ENCODE measurements at regions not wholly inside any gene's neighbourhood (a gene's known extent, or its start where the extent isn't known, plus 50 kb on each side); places are given as distances from the start of the nearest gene placed in this dataset.

DNA sequence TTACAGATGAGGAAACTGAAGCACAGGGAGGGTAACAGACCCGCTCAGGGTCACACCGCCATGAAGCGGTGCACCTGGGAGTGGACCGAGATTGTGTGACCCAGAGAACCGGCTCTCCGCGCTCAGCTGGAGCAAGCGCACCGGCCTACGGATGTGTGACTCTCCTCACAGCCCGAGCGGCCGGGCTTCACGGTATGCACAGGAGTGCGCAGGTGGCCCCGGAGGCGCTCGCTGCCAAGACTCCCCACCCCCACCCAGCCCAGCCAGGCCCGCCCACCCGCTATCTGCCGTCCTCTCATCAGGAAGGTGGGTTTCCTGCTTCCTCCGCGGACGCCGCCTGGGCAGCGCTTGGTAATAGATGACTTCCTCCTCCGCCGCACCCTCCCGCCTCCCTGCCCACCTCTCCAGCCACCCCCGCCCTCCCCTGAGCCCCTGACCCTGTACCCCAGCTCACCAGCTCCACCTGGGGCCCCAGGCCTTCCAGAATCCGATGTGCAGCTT is 110.7 kb downstream of the NCOR2 start:
- Histone ChIP-seq H2AFZ (ENCODE audit: control insufficient read depth, low read depth, low read length) (no peak overlapping the region), H4K20me1 (ENCODE audit: control insufficient read depth, insufficient read depth) (no peaks in the 10 kb centered on the region), H3K4me1 (ENCODE audit: control insufficient read depth, insufficient read depth, low read length) (peaks cover 55% of the 10 kb centered on the region), H3K27me3 (replicated peaks in 1 of 2; ENCODE audit: control insufficient read depth in 2 of 2, insufficient read depth in 2 of 2, low read length in 1 of 2) (no peaks in the 10 kb centered on the region), H3K36me3 (ENCODE audit: control insufficient read depth in 2 of 2, insufficient read depth in 2 of 2, low read length in 1 of 2) (peaks cover 16 to 24% of the 10 kb centered on the region in 2 experiments; a peak in 3 of 4 replicates), H3K4me2 (ENCODE audit: control insufficient read depth, insufficient read depth) (peak overlapping the region; percentile 86), H3K9ac (ENCODE audit: control insufficient read depth, insufficient read depth, low read length) (peak overlapping the region; percentile 68; the same call in 1 of the 2 replicates), H3K27ac (ENCODE audit: control insufficient read depth, insufficient read depth) (peak overlapping the region; percentile 89), H3K79me2 (ENCODE audit: control insufficient read depth, insufficient read depth, low read length) (peaks cover 47% of the 10 kb centered on the region), H3K4me3 (peak overlapping the region; percentile 69), H3K9me3 (replicated peaks; ENCODE audit: control insufficient read depth, insufficient read depth, low read length) (no peaks in the 10 kb centered on the region)
- 2% methylated on average over 27 of the region's 31 CpGs for WGBS (ENCODE audit: insufficient coverage, insufficient replicate concordance, low lambda C conversion rate, missing lambda C conversion rate)
- intact Hi-C loops (cut with micrococcal nuclease; ENCODE audit: unreplicated experiment), result loop anchor here (5.0 to 10.0 kb wide), 2 partner anchors 111 to 228 kb away; partner anchors contain the start of gene NCOR2
- ChIA-PET POLR2A (interaction anchor here (0.8 to 1.0 kb wide), 2 partner anchors 7 to 9 kb away, joined by 3 to 4 read pairs; no protein-coding TSS in a partner anchor), CTCF (interaction anchor here (1.0 to 1.6 kb wide), 4 partner anchors 9 to 315 kb away, joined by 4 to 5 read pairs (median 4); no protein-coding TSS in a partner anchor), RAD21 (ENCODE audit: unreplicated experiment) (interaction anchor here (0.9 to 2.1 kb wide), 8 partner anchors 9 to 110 kb away, joined by 3 to 12 read pairs (median 4); no protein-coding TSS in a partner anchor), SMC1A (ENCODE audit: uncharacterized antibody, unreplicated experiment) (interaction anchor here (1.0 to 3.2 kb wide), 6 partner anchors 14 to 469 kb away, joined by 3 to 13 read pairs (median 3); no protein-coding TSS in a partner anchor)
- no peak for DNase-seq (ENCODE audit: low read depth, low spot score)
- ATAC-seq, result peak; percentile 36
- in situ Hi-C loops (cut with MboI), result no loop called here
- BruUV-seq (replicated peaks), result no TSS peak
- 0 out of 2 replicates have a peak, but pooled peaks have one; percentile 36 for TF ChIP-seq TCF12 (IDR thresholded peaks at IDR 0.05; ENCODE audit: low read depth, low read length)
- no peak for TF ChIP-seq ZNF384 (IDR thresholded peaks at IDR 0.05; ENCODE audit: borderline replicate concordance, low read depth, low read length)
- TF ChIP-seq, protein P1, sequence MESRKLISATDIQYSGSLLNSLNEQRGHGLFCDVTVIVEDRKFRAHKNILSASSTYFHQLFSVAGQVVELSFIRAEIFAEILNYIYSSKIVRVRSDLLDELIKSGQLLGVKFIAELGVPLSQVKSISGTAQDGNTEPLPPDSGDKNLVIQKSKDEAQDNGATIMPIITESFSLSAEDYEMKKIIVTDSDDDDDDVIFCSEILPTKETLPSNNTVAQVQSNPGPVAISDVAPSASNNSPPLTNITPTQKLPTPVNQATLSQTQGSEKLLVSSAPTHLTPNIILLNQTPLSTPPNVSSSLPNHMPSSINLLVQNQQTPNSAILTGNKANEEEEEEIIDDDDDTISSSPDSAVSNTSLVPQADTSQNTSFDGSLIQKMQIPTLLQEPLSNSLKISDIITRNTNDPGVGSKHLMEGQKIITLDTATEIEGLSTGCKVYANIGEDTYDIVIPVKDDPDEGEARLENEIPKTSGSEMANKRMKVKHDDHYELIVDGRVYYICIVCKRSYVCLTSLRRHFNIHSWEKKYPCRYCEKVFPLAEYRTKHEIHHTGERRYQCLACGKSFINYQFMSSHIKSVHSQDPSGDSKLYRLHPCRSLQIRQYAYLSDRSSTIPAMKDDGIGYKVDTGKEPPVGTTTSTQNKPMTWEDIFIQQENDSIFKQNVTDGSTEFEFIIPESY (IDR thresholded peaks at IDR 0.05), result no peak
- TF ChIP-seq EGR1 (IDR thresholded peaks at IDR 0.05; ENCODE audit: borderline replicate concordance in 1 of 2, low read depth in 2 of 2, low read length in 2 of 2), result peak in 1 of 2 experiments; percentile 35; a peak in 1 of 3 replicates
- no peak for TF ChIP-seq SREBF2 (IDR thresholded peaks at IDR 0.05; ENCODE audit: low read length)
- peak; percentile 82 for TF ChIP-seq SMARCA5 (IDR thresholded peaks at IDR 0.05)
- no peak for FAIRE-seq

Measured in GM12878 (cell line).